Loucy (cell line): ENCODE measurements at regions not wholly inside any gene's neighbourhood (a gene's known extent, or its start where the extent isn't known, plus 50 kb on each side); places are given as distances from the start of the nearest gene placed in this dataset.

Experiments
- H2AFZ ChIP-seq: fragments of 200-600 bp; sonication (generic); 2 replicates; pipeline ENCODE4 v1.6.0; 2016; ENCODE audit warnings: antibody characterized with exemption, mild to moderate bottlenecking, low read length, moderate library complexity
- H3F3A ChIP-seq: fragments of 200-600 bp; 2 replicates; pipeline ENCODE4 v1.6.0; 2016; ENCODE audit warnings: antibody characterized with exemption, low read depth, mild to moderate bottlenecking
- H3K27me3 ChIP-seq: fragments of 200-600 bp; sonication (generic); 2 replicates; pipeline ENCODE4 v1.6.1; 2014; ENCODE audit warnings: low read length, mild to moderate bottlenecking; ENCODE audit not compliant: insufficient read depth, poor library complexity, severe bottlenecking
- H3K36me3 ChIP-seq: fragments of 200-600 bp; sonication (generic); 2 replicates; pipeline ENCODE4 v1.6.1; 2016; ENCODE audit warnings: low read length; ENCODE audit not compliant: insufficient read depth
- H3K4me1 ChIP-seq: fragments of 200-600 bp; sonication (generic); 2 replicates; pipeline ENCODE4 v1.5.1; 2014; ENCODE audit warnings: low read length, mild to moderate bottlenecking; ENCODE audit not compliant: insufficient read depth, poor library complexity, severe bottlenecking
- H3K4me2 ChIP-seq: fragments of 200-600 bp; sonication (generic); 2 replicates; pipeline ENCODE4 v1.6.0; 2014; ENCODE audit warnings: antibody characterized with exemption, low read length, low read depth, mild to moderate bottlenecking; ENCODE audit not compliant: poor library complexity, severe bottlenecking
- H3K4me3 ChIP-seq: fragments of 200-600 bp; sonication (generic); 2 replicates; pipeline ENCODE4 v1.5.1; 2014; ENCODE audit warnings: low read length, mild to moderate bottlenecking, mixed read lengths; ENCODE audit not compliant: poor library complexity, severe bottlenecking
- H3K79me2 ChIP-seq: fragments of 200-600 bp; sonication (generic); 2 replicates; pipeline ENCODE4 v1.6.1; 2014; ENCODE audit warnings: low read length; ENCODE audit not compliant: insufficient read depth
- H3K9ac ChIP-seq: fragments of 200-600 bp; sonication (generic); 2 replicates; pipeline ENCODE4 v1.6.0; 2014; ENCODE audit warnings: mild to moderate bottlenecking, low read depth, low read length, moderate library complexity; ENCODE audit not compliant: poor library complexity, severe bottlenecking
- H3K9me2 ChIP-seq: fragments of 200-600 bp; sonication (generic); replicated peaks from 2 replicates; pipeline ENCODE4 v1.6.1; 2016; ENCODE audit warnings: low read depth, low read length, mixed read lengths
- H3K9me3 ChIP-seq: fragments of 200-600 bp; sonication (generic); 2 replicates; pipeline ENCODE4 v1.6.1; 2014; ENCODE audit warnings: mild to moderate bottlenecking, antibody characterized with exemption, low read length, low read depth; ENCODE audit not compliant: insufficient read depth
- H4K20me1 ChIP-seq: fragments of 200-600 bp; sonication (generic); 2 replicates; pipeline ENCODE4 v1.6.0; 2014; ENCODE audit warnings: antibody characterized with exemption, low read length, mild to moderate bottlenecking; ENCODE audit not compliant: insufficient read depth, poor library complexity, severe bottlenecking
- CTCF ChIP-seq: fragments of 200-600 bp; sonication (generic); conservative IDR thresholded peaks from 2 replicates; pipeline ENCODE4 v1.5.1; 2014; ENCODE audit warnings: mild to moderate bottlenecking, antibody characterized with exemption, low read length
- EZH2phosphoT487 ChIP-seq: fragments of 200-600 bp; IDR thresholded peaks from 2 replicates; pipeline ENCODE4 v1.6.1; 2018; ENCODE audit warnings: antibody characterized with exemption, mild to moderate bottlenecking, moderate library complexity, borderline replicate concordance

GRCh38 chr14:42504433-42504832 is 897.8 kb downstream of the LRFN5 start:
- H3K79me2 ChIP-seq: no peaks in the 10 kb centered on the region
- H2AFZ ChIP-seq: no peak overlapping the region
- H3K36me3 ChIP-seq: no peaks in the 10 kb centered on the region
- no peak for TF ChIP-seq EZH2phosphoT487
- no peak for TF ChIP-seq CTCF
- H4K20me1 ChIP-seq: no peaks in the 10 kb centered on the region
- H3K4me1 ChIP-seq: no peaks in the 10 kb centered on the region
- H3K9me2 ChIP-seq: no peaks in the 10 kb centered on the region
- no peaks in the 10 kb centered on the region for H3K27me3 ChIP-seq
- no peaks in the 10 kb centered on the region for H3F3A ChIP-seq
- H3K9ac ChIP-seq: no peak overlapping the region
- no peaks in the 10 kb centered on the region for H3K9me3 ChIP-seq
- no peak overlapping the region for H3K4me3 ChIP-seq
- H3K4me2 ChIP-seq: no peak overlapping the region

GRCh38 chr14:42499137-42499536 is 892.5 kb downstream of the LRFN5 start:
- TF ChIP-seq CTCF: no peak
- TF ChIP-seq EZH2phosphoT487: no peak
- Histone ChIP-seq H3F3A (no peaks in the 10 kb centered on the region), H3K9me3 (no peaks in the 10 kb centered on the region), H3K36me3 (no peaks in the 10 kb centered on the region), H4K20me1 (no peaks in the 10 kb centered on the region), H3K27me3 (no peaks in the 10 kb centered on the region), H2AFZ (no peak overlapping the region), H3K9ac (no peak overlapping the region), H3K4me2 (no peak overlapping the region), H3K9me2 (no peaks in the 10 kb centered on the region), H3K4me1 (no peaks in the 10 kb centered on the region), H3K4me3 (no peak overlapping the region), H3K79me2 (no peaks in the 10 kb centered on the region)

DNA sequence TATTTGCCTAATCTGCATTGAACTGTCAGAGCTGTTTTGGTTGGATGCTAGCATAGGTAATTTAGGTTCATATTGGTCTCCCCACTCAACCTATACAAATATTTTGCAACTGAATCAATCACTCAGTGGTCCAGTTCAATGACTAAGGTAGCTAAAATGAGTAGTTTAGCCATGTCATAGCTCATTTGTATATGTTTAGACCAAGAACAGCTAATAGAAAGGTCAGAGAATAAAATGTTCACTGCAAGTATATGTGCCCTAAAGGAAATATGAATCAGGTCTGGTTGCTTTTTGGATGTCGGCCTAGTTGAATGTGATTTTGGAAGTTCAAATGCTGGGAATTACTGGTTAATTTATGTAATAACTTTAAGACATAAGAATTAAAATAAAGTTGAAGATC is 883.9 kb downstream of the LRFN5 start:
- no peaks in the 10 kb centered on the region for H3K27me3 ChIP-seq
- no peaks in the 10 kb centered on the region for H3K9me2 ChIP-seq
- no peak overlapping the region for H2AFZ ChIP-seq
- H4K20me1 ChIP-seq: no peaks in the 10 kb centered on the region
- no peaks in the 10 kb centered on the region for H3K36me3 ChIP-seq
- H3K4me3 ChIP-seq: no peak overlapping the region
- H3K4me2 ChIP-seq: no peak overlapping the region
- no peaks in the 10 kb centered on the region for H3F3A ChIP-seq
- TF ChIP-seq CTCF: no peak
- no peak for TF ChIP-seq EZH2phosphoT487
- H3K9ac ChIP-seq: no peak overlapping the region
- no peaks in the 10 kb centered on the region for H3K9me3 ChIP-seq
- no peaks in the 10 kb centered on the region for H3K79me2 ChIP-seq
- no peaks in the 10 kb centered on the region for H3K4me1 ChIP-seq
